GM18870 (cell line): ENCODE measurements at regions not wholly inside any gene's neighbourhood (a gene's known extent, or its start where the extent isn't known, plus 50 kb on each side); places are given as distances from the start of the nearest gene placed in this dataset.
"Not testable (repeated sequence)": the region's sequence is repeated elsewhere in the genome, so short reads cannot be mapped to it uniquely, and the experiment has no call there.

Source experiments
- ATAC-seq: cut with Tn5 transposase; IDR thresholded peaks from one replicate; pipeline ENCODE4 v1.9.1; 2021; ENCODE audit warnings: moderate library complexity; ENCODE audit not compliant: unreplicated experiment

- ATAC-seq: no peak
Observed at GRCh38 chr6:14883921-14884320, 361.9 kb upstream of the JARID2 start.

DNA sequence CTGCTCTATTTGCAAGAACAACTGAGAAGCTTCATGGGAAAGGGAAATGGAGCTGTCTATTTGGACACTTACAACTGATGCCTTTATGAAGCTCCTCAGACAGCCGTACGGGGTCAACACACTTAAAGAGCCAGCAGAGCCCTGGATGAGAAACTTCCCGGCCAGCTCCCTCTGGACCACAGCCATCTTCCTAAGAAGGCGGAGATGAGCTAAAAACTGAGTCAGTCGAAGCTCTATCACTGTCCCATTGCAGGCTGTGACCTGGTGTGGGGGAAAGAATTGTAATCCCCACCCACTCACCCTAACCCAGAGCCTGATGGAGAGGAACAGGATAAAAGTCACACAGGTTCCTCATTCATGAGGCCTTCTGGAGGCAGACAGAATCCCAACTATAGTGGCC, 360.4 kb upstream of the JARID2 start:
- no peak for ATAC-seq

GRCh38 chr6:14887181-14887580, 358.7 kb upstream of the JARID2 start:
- ATAC-seq: no peak

DNA sequence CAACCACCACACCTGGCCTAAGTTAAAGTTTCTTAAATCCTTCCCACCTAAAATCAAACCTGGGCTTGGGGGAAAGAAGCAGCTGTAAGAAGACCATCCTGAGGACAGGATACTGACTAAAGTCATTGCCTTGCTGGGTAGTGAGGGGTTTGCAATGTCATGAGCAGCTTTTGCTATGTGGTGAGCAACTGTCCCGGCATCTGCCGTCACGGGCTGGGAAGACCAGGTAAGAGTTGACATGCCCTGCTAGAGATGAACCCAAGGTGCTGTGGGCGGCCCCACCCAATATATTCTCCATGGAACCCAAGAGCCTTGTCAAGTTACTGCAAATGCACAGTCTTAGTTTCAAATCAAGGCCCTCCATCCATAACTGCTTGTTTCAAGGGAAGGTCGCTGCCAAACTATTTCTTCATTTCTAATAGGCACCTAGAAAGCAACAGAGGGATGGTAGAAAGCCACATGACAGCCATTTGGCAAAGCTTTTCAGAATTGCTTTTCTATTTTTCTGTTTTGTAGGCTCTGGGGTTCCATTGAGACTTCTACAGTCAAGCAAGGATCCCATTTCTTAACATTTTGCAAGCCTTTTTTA, 357.8 kb upstream of the JARID2 start:
- ATAC-seq: no peak

- ATAC-seq: no peak
Observed at GRCh38 chr6:14888575-14889000, 357.3 kb upstream of the JARID2 start.

- ATAC-seq: no peak
Observed at GRCh38 chr6:14889188-14889587, 356.7 kb upstream of the JARID2 start.

GRCh38 chr6:14889611-14890593, 356.0 kb upstream of the JARID2 start:
- no peak for ATAC-seq

- ATAC-seq: not testable (repeated sequence)
Observed at GRCh38 chr6:14891820-14892375, 354.0 kb upstream of the JARID2 start.

GRCh38 chr6:14894105-14894504, 351.8 kb upstream of the JARID2 start:
- no peak for ATAC-seq

- ATAC-seq: no peak
Observed at GRCh38 chr6:14896475-14896874, 349.4 kb upstream of the JARID2 start.

DNA sequence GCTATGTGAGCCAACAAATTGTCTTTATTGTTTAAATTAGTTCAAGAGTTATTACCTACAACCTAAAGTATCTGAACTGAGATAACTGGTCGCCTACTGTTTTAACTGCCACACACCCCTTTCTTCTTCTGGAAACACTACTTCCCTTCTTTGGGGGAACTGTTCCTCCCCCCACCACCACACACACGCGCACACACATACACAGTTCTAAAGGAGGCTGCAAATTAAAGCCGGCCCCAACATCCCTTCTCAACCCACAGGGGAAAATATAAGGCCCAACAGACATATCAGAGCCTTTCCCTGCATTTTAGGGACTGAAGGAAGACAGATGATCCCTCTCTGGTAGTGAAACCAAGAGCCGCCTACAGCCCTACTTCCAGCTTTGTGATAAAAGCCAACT, 348.0 kb upstream of the JARID2 start:
- no peak for ATAC-seq

GRCh38 chr6:14899441-14899840, 346.4 kb upstream of the JARID2 start:
- not testable (repeated sequence) for ATAC-seq

- no peak for ATAC-seq
Observed at GRCh38 chr6:14900919-14901318, 344.9 kb upstream of the JARID2 start.

DNA sequence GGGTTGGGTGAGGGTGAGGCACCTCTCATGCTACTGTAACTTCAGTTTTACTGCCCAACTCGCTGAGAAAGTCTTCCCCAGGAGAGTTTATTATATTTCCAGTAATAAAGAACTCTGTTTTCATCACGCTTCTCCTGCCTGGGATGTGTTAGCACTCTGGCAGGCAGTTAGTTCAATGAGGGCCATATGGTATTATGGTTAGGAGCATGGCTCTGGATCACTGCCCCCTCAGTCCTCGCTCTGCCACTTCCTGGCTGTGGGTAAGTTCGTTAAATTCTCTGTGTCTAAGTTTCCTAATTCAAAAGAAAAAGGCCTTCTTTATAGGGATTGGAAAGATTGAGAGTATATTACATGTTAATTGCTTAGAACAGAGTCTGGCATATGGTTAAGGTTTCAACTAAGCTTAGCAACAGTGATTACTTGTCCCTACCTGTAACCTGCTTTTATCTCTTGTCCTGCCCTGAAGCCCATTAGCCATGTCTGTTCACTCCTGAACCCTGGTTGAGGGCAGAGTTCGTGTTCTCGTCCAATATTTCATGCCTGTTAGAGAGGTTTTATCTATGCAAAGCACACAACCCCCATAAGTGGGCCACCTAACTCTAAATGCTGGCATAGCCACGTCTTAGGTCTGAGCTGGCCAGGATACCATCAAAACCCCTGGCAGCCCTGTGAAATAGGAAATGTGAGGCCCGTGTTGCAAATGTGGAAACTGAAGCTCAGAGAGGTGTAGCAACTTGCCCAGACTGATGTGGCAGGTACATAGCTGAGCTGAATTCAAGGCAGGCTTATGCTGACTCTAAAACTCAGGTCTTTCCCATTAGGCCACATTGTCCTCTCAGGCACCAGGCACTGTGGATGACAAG, 342.5 kb upstream of the JARID2 start:
- ATAC-seq: no peak

DNA sequence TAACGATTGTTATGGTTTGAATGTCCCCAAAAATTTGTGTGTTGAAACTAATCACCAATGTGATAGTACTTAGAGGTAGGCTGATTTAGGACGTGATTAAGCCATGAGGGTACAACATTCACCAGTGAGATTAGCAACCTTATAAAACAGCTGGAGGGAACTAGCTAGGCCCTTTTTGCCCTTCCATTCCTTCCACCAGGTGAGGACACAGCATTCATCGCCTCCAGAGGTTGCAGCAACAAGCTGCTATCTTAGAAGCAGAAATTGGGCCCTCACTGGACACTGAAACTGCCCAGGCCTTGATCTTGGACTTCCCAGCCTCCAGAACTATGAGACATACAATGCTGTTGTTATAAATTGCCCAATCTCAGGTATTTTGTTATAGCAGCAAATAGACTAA, 340.7 kb upstream of the JARID2 start:
- ATAC-seq: no peak

GRCh38 chr6:14906621-14907020, 339.2 kb upstream of the JARID2 start:
- ATAC-seq: no peak

- peak; percentile 64 for ATAC-seq
Observed at GRCh38 chr6:14910692-14911547, 334.9 kb upstream of the JARID2 start.

DNA sequence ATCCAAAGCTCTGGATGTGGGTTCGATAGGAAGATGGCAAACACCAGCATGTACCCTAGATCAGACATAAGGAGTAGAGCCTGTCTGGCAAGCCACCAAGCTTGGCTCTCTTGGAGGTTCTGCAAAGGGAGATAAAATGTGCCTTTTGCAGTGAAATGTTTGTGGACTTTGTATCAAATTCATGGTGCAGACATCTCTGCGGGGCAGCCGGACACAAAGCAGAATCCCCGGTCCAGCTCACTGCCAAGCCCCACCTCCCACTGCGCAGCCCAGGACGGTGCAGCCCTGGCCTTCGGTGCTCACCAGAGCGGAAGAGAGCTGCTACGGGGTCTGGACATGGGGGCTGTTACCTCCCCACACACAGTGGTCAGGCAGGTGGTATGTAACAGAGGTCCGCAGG, 333.6 kb upstream of the JARID2 start:
- ATAC-seq: no peak

- ATAC-seq: no peak
Observed at GRCh38 chr6:14912706-14913105, 333.2 kb upstream of the JARID2 start.

DNA sequence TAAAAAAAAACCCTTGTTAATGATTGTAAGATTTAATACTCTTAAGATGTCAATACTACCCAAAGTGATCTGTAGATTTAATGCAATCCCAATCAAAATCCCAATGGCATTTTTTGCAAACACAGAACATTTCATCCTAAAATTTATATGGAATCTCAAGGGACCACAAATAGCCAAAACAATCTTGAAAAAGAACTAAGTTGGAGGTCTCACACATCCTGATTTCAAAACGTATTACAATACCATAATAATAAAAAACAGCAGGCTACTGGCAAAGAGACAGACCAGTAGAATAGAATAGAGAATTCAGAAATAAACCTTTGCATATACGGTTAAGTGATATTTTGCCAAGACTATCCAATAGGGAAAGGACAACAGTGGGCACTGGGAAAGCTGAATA, 331.9 kb upstream of the JARID2 start:
- no peak for ATAC-seq
